Smooth muscle cell (in vitro differentiated cells): ENCODE measurements at regions not wholly inside any gene's neighbourhood (a gene's known extent, or its start where the extent isn't known, plus 50 kb on each side); places are given as distances from the start of the nearest gene placed in this dataset.

Experiments
- DNase-seq: peaks from one replicate; lab custom pipeline; 2025; ENCODE audit not compliant: unreplicated experiment; lab: John Stamatoyannopoulos, UW
- H2AFZ ChIP-seq: fragments of 200-600 bp; sonication (generic); 2 replicates; pipeline ENCODE4 v1.6.0; 2016; ENCODE audit warnings: antibody characterized with exemption, low read depth, mild to moderate bottlenecking
- H3F3A ChIP-seq: fragments of 200-600 bp; sonication (generic); 2 replicates; pipeline ENCODE4 v1.6.0; 2017; ENCODE audit warnings: antibody characterized with exemption, low read depth
- H3K27ac ChIP-seq: fragments of 200-600 bp; sonication (generic); 2 replicates; pipeline ENCODE4 v1.5.1; 2016; ENCODE audit warnings: low read depth, mild to moderate bottlenecking
- H3K27me3 ChIP-seq: fragments of 200-600 bp; sonication (generic); 2 replicates; pipeline ENCODE4 v1.6.1; 2016; ENCODE audit warnings: low read depth, mild to moderate bottlenecking
- H3K36me3 ChIP-seq: fragments of 200-600 bp; sonication (generic); 2 replicates; pipeline ENCODE4 v1.5.1; 2016; ENCODE audit warnings: low read depth
- H3K4me1 ChIP-seq: fragments of 200-600 bp; sonication (generic); 2 replicates; pipeline ENCODE4 v1.5.1; 2016; ENCODE audit warnings: low read depth
- H3K4me2 ChIP-seq: fragments of 200-600 bp; sonication (generic); 2 replicates; pipeline ENCODE4 v1.6.0; 2016; ENCODE audit warnings: mild to moderate bottlenecking
- H3K4me3 ChIP-seq: fragments of 200-600 bp; sonication (generic); 2 replicates; pipeline ENCODE4 v1.5.1; 2016; ENCODE audit warnings: mild to moderate bottlenecking
- H3K79me2 ChIP-seq: fragments of 200-600 bp; sonication (generic); 2 replicates; pipeline ENCODE4 v1.6.0; 2016; ENCODE audit warnings: low read depth, mild to moderate bottlenecking
- H3K9ac ChIP-seq: fragments of 200-600 bp; sonication (generic); 2 replicates; pipeline ENCODE4 v1.6.0; 2016; ENCODE audit warnings: low read depth
- H3K9me3 ChIP-seq: fragments of 200-600 bp; sonication (generic); replicated peaks from 2 replicates; pipeline ENCODE4 v1.5.1; 2016; ENCODE audit warnings: low read depth
- H4K20me1 ChIP-seq: fragments of 200-600 bp; sonication (generic); 2 replicates; pipeline ENCODE4 v1.6.0; 2016; ENCODE audit warnings: low read depth
- CTCF ChIP-seq: fragments of 200-600 bp; sonication (generic); IDR thresholded peaks from 2 replicates; pipeline ENCODE4 v1.5.1; 2017; ENCODE audit warnings: borderline replicate concordance, mild to moderate bottlenecking, antibody characterized with exemption; ENCODE audit not compliant: insufficient read depth, poor library complexity, severe bottlenecking
- WGBS: methylation state at CpG from one replicate; pipeline ENCODE4 v1.1.7; 2016; ENCODE audit warnings: low lambda C conversion rate; 5-methylcytosine and 5-hydroxymethylcytosine counted together

DNA sequence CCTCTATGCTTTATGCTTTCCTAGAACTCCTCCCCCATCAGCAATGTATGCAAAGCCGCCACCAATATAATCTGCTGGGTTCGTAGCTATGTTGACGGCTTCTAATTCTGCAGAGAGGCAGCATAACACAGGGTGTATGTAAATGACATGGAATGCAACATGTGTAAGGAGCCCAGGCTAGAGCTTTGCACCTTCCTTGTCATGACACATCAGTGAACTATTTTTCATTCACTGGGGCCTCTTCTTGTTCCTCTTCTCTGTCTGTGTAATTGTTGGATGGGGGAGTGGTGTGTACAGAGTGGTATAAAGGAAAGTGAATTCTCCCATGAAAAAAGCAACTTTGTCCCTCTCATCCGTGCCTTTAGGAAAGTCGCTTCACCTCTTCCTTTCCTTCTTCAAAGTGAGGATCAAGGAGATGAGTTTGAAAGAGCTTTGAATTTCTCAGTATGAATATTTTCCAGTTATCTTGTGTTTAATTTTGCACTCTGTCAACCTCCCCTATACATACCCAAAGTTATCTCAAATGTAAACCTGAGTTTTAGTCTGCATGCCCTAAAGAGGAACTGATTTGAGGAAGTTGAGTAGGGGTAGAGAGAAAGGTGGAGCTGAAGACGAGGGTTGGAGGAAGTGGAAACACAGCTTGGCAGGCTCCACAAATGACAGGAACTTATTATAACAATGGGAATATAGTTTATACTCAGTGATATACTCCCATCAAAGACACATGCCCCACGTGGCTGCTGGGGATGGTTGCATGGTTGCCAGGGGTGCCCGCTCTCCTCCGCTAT, 74.9 kb upstream of the ARL4C start:
- H4K20me1 ChIP-seq: no peaks in the 10 kb centered on the region
- DNase-seq: no peak
- H3K4me2 ChIP-seq: no peak overlapping the region
- no peaks in the 10 kb centered on the region for H3K36me3 ChIP-seq
- TF ChIP-seq CTCF: no peak
- no peaks in the 10 kb centered on the region for H3K79me2 ChIP-seq
- 89% methylated on average over 9 of the region's 9 CpGs for WGBS
- H3K9me3 ChIP-seq: no peaks in the 10 kb centered on the region
- no peak overlapping the region for H3K27ac ChIP-seq
- H3K9ac ChIP-seq: no peak overlapping the region
- H3K27me3 ChIP-seq: no peaks in the 10 kb centered on the region
- H3F3A ChIP-seq: no peaks in the 10 kb centered on the region
- no peak overlapping the region for H2AFZ ChIP-seq
- no peak overlapping the region for H3K4me3 ChIP-seq
- no peaks in the 10 kb centered on the region for H3K4me1 ChIP-seq

- H3K36me3 ChIP-seq: no peaks in the 10 kb centered on the region
- WGBS: 64% methylated on average over 7 of the region's 7 CpGs
- H3K27me3 ChIP-seq: no peaks in the 10 kb centered on the region
- H3K4me1 ChIP-seq: no peaks in the 10 kb centered on the region
- no peaks in the 10 kb centered on the region for H4K20me1 ChIP-seq
- no peaks in the 10 kb centered on the region for H3F3A ChIP-seq
- no peak overlapping the region for H3K9ac ChIP-seq
- DNase-seq: no peak
- H3K27ac ChIP-seq: no peak overlapping the region
- no peaks in the 10 kb centered on the region for H3K79me2 ChIP-seq
- no peak overlapping the region for H3K4me2 ChIP-seq
- no peak overlapping the region for H3K4me3 ChIP-seq
- H3K9me3 ChIP-seq: no peaks in the 10 kb centered on the region
- H2AFZ ChIP-seq: no peak overlapping the region
- no peak for TF ChIP-seq CTCF
Measured at GRCh38 chr2:234570476-234570875, 73.6 kb upstream of the ARL4C start.

DNA sequence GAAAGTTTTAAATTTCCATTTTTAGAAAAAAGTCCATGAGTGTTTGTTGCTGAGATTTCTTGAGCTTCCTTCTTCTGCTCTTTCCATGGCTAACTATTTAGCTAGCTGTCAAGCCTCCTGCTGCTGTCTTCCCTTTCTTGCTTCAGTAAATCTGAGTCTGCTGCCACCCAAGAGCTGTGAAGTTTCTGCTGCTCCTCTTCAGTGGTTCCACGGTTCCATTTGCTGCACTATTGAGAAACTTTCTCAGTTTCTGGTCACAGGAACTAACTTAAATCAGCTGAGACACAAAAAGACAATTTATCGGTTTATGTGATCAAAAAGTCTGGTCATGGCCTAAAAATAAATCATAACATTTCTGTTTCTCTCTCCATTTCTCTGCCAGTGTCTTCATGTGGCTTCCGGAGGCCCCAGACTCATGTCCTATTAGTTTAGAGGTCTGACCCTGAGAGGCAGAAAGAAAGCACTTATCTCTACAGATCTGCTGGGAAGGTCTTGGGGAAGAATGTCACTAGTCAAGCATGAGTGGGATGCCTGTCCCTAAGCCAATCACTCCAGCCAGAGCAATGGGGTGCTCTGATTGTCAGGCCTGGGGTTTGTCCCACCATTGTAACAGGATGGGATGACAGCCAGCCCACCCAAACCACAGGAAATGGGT, 73.0 kb upstream of the ARL4C start:
- no peaks in the 10 kb centered on the region for H3K27me3 ChIP-seq
- 84% methylated on average over 3 of the region's 3 CpGs for WGBS

More for the DNA sequence above, 73.0 kb upstream of the ARL4C start:
- no peaks in the 10 kb centered on the region for H3K9me3 ChIP-seq
- TF ChIP-seq CTCF: no peak
- no peaks in the 10 kb centered on the region for H4K20me1 ChIP-seq
- no peaks in the 10 kb centered on the region for H3K36me3 ChIP-seq
- no peak overlapping the region for H3K27ac ChIP-seq
- H2AFZ ChIP-seq: no peak overlapping the region
- H3K4me1 ChIP-seq: peaks cover 5% of the 10 kb centered on the region
- H3K4me2 ChIP-seq: no peak overlapping the region
- H3K9ac ChIP-seq: no peak overlapping the region
- no peak overlapping the region for H3K4me3 ChIP-seq
- DNase-seq: no peak
- no peaks in the 10 kb centered on the region for H3K79me2 ChIP-seq
- no peaks in the 10 kb centered on the region for H3F3A ChIP-seq
